ENCODE measurements at regions not wholly inside any gene's neighbourhood (a gene's known extent, or its start where the extent isn't known, plus 50 kb on each side); places are given as distances from the start of the nearest gene placed in this dataset.

- DNase-seq (ENCODE audit: low read depth): no peak
These were observed 150.8 kb upstream of the SYT13 start for GRCh38 chr11:45436966-45437365.

- DNase-seq (ENCODE audit: low read depth): no peak
These were observed 150.0 kb upstream of the SYT13 start for GRCh38 chr11:45436118-45436517.

DNA sequence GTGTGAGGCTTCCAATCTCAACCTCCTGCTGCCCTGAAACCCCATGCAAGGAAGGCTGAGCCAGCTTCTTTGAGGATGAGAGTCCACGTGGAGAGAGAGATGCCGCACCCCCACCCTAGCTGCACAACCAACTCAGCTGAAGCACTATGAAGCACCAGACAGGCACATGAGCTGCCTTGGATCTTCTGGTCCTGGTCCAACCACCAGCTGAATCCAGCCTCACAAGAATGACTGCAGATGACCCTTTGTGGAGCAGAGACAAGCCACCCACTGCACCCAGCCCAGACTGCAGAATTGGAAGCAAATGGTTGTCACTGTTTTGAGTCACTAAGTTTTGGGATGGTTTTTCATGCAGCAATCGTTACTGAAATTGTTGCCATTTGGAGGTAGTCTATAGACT is 149.6 kb upstream of the SYT13 start:
- no peak for DNase-seq (ENCODE audit: low read depth)

GRCh38 chr11:45432910-45433309 is 146.8 kb upstream of the SYT13 start:
- DNase-seq (ENCODE audit: low read depth): no peak

GRCh38 chr11:45432100-45432499 is 146.0 kb upstream of the SYT13 start:
- no peak for DNase-seq (ENCODE audit: low read depth)

GRCh38 chr11:45431046-45432018 is 145.2 kb upstream of the SYT13 start:
- DNase-seq (ENCODE audit: low read depth): no peak

- DNase-seq (ENCODE audit: low read depth): no peak
These were observed 144.2 kb upstream of the SYT13 start for GRCh38 chr11:45430361-45430760.

DNA sequence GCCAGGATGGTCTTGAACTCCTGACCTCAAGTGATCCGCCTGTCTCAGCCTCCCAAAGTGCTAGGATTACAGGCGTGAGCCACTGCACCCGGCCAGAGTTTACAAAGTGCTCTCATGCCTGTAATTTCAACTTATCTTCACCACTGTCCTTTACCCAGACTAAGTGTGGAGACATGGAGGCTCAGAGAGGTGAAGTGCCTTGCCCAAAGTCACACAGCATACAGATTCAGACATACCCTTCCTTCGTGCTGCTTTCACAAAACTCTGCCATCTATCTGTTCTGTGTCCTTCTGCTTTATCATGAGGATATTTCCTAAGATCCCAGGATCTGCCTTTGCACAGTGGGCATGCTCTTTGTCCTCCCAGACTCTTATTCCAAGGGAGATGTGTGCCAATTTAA is 143.6 kb upstream of the SYT13 start:
- DNase-seq (ENCODE audit: low read depth): no peak

DNA sequence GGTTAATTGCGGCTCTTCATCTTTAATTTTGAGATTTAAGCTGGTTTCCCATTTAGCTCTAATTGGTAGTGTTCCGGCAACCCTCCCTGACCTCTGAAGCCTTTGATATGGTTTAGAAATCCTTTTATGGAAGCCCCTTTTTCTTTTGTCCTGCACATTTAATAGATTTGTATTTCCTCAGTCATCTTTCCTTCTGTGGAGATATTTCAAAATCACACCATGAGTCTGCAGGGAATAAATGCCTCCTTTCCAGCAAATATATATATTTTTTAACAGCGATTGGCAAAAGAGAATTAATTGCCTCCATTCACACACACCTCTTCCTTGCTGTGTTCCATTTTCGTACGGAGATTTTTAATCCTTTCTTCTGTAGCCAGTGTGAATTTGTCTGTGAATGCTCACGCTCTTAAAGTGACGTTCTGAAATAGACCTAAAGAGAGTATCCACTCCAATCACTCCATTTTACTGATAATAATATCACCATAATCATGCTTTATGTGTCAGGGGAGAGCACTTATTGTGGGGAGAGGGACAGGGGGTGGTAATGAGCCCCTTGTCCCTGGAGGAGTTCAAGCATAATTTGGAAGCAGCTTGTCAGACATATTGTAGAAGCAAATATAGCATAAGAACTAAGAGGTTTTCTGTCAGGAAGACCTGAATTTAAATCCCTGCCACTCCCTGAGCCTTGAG is 142.5 kb upstream of the SYT13 start:
- DNase-seq (ENCODE audit: low read depth): no peak

DNA sequence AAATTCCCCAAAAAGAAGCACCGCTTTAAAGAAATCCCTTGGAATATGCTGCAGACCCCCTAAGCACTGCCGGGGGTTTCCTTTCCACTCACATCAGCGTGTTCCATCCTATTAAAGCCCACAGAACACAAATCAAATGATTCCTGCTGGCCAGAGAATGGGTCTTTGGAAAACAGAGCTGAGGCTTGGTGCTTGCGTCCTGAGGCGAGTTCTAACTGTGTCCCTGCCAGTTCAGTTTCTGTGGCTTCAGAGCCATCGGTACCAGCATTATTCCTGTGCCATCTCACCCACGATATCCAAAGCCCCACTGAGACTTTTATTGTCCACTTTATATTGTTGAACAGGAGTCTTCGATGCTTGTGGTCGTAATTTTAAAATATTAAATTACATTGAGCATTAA is 142.0 kb upstream of the SYT13 start:
- no peak for DNase-seq (ENCODE audit: low read depth)

- no peak for DNase-seq (ENCODE audit: low read depth)
These were observed 138.5 kb upstream of the SYT13 start for GRCh38 chr11:45424411-45425180.

- no peak for DNase-seq (ENCODE audit: low read depth)
These were observed 137.5 kb upstream of the SYT13 start for GRCh38 chr11:45423475-45424120.

GRCh38 chr11:45423036-45423435 is 136.9 kb upstream of the SYT13 start:
- DNase-seq (ENCODE audit: low read depth): no peak

GRCh38 chr11:45414088-45414487 is 127.9 kb upstream of the SYT13 start:
- no peak for DNase-seq (ENCODE audit: low read depth)

- no peak for DNase-seq (ENCODE audit: low read depth)
These were observed 127.2 kb upstream of the SYT13 start for GRCh38 chr11:45413156-45413858.

- DNase-seq (ENCODE audit: low read depth): no peak
These were observed 126.4 kb upstream of the SYT13 start for GRCh38 chr11:45412521-45412920.

GRCh38 chr11:45412051-45412471 is 125.9 kb upstream of the SYT13 start:
- no peak for DNase-seq (ENCODE audit: low read depth)

- no peak for DNase-seq (ENCODE audit: low read depth)
These were observed 125.2 kb upstream of the SYT13 start for GRCh38 chr11:45411228-45411946.

GRCh38 chr11:45410391-45411227 is 124.5 kb upstream of the SYT13 start:
- no peak for DNase-seq (ENCODE audit: low read depth)

- no peak for DNase-seq (ENCODE audit: low read depth)
These were observed 123.4 kb upstream of the SYT13 start for GRCh38 chr11:45409587-45409986.

Measured in HS-5 (cell line).